Osteocyte (in vitro differentiated cells): ENCODE measurements at regions not wholly inside any gene's neighbourhood (a gene's known extent, or its start where the extent isn't known, plus 50 kb on each side); places are given as distances from the start of the nearest gene placed in this dataset.
"Not testable (repeated sequence)": the region's sequence is repeated elsewhere in the genome, so short reads cannot be mapped to it uniquely, and the experiment has no call there.

Experiments
- DNase-seq: peaks from one replicate; pipeline ENCODE4 v3.0.0; 2021; ENCODE audit warnings: mixed read lengths; ENCODE audit not compliant: unreplicated experiment; ENCODE audit errors: extremely low spot score
- H3K27ac Mint-ChIP-seq: one replicate; pipeline ENCODE4 v1.8.0; 2021; ENCODE audit warnings: mild to moderate bottlenecking, mixed read lengths; ENCODE audit not compliant: unreplicated experiment
- H3K27me3 Mint-ChIP-seq: one replicate; pipeline ENCODE4 v1.8.0; 2021; ENCODE audit warnings: mixed read lengths; ENCODE audit not compliant: unreplicated experiment
- H3K36me3 Mint-ChIP-seq: one replicate; pipeline ENCODE4 v1.8.0; 2021; ENCODE audit warnings: mixed read lengths; ENCODE audit not compliant: unreplicated experiment
- H3K4me1 Mint-ChIP-seq: one replicate; pipeline ENCODE4 v1.8.0; 2021; ENCODE audit warnings: mixed read lengths; ENCODE audit not compliant: unreplicated experiment
- H3K4me3 Mint-ChIP-seq: one replicate; pipeline ENCODE4 v1.8.0; 2021; ENCODE audit warnings: mild to moderate bottlenecking, moderate library complexity, mixed read lengths; ENCODE audit not compliant: unreplicated experiment
- H3K9me3 Mint-ChIP-seq: one replicate; pipeline ENCODE4 v1.8.0; 2021; ENCODE audit warnings: mixed read lengths; ENCODE audit not compliant: unreplicated experiment
- TF ChIP-seq, protein P1 (sequence below): fragments of 200-600 bp; sonication (generic); IDR thresholded peaks from 2 replicates; pipeline ENCODE4 v1.5.0; 2021; ENCODE audit warnings: antibody characterized with exemption, mild to moderate bottlenecking, moderate library complexity

DNA sequence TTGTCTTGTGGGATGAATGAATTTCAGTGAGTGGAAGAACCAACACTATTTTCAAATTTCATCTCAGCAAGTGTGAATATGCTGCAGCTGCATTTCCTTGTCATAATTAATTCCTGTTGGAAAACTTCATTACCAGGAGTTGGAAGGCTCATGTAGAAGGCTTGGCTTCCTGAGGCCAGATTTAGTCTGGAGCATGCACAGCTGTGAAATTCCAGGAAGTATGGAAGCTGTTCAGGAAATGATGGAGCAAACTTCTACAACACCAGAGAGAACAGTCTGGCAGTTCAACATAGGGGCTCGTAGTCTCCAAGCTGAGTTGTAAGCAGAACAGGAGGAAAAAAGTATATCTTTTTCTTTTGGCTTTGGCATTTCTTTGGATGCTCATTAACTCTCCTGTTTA lies 1439.9 kb upstream of the CELF2 start:
- no peak overlapping the region for H3K4me3 Mint-ChIP-seq
- peaks cover 2% of the 10 kb centered on the region for H3K9me3 Mint-ChIP-seq
- no peaks in the 10 kb centered on the region for H3K4me1 Mint-ChIP-seq

GRCh38 chr10:9579110-9579705 lies 1438.5 kb upstream of the CELF2 start:
- no peak for DNase-seq
- H3K4me1 Mint-ChIP-seq = no peaks in the 10 kb centered on the region
- H3K27me3 Mint-ChIP-seq = no peaks in the 10 kb centered on the region
- H3K36me3 Mint-ChIP-seq = no peaks in the 10 kb centered on the region
- TF ChIP-seq, protein P1, sequence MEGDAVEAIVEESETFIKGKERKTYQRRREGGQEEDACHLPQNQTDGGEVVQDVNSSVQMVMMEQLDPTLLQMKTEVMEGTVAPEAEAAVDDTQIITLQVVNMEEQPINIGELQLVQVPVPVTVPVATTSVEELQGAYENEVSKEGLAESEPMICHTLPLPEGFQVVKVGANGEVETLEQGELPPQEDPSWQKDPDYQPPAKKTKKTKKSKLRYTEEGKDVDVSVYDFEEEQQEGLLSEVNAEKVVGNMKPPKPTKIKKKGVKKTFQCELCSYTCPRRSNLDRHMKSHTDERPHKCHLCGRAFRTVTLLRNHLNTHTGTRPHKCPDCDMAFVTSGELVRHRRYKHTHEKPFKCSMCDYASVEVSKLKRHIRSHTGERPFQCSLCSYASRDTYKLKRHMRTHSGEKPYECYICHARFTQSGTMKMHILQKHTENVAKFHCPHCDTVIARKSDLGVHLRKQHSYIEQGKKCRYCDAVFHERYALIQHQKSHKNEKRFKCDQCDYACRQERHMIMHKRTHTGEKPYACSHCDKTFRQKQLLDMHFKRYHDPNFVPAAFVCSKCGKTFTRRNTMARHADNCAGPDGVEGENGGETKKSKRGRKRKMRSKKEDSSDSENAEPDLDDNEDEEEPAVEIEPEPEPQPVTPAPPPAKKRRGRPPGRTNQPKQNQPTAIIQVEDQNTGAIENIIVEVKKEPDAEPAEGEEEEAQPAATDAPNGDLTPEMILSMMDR = no peak
- H3K9me3 Mint-ChIP-seq = peaks cover 3% of the 10 kb centered on the region
- H3K4me3 Mint-ChIP-seq = no peak overlapping the region
- H3K27ac Mint-ChIP-seq = no peak overlapping the region

More for the DNA sequence above, 1439.9 kb upstream of the CELF2 start:
- TF ChIP-seq, protein P1 = no peak
- Mint-ChIP-seq H3K36me3 (no peaks in the 10 kb centered on the region), H3K27me3 (no peaks in the 10 kb centered on the region), H3K27ac (no peak overlapping the region)
- DNase-seq = no peak

- H3K27ac Mint-ChIP-seq, H3K36me3 Mint-ChIP-seq, H3K4me3 Mint-ChIP-seq, H3K9me3 Mint-ChIP-seq, H3K4me1 Mint-ChIP-seq, H3K27me3 Mint-ChIP-seq, DNase-seq: not testable (repeated sequence)
Observed at GRCh38 chr10:9582803-9583202, 1434.9 kb upstream of the CELF2 start.

GRCh38 chr10:9596368-9596920 lies 1421.2 kb upstream of the CELF2 start:
- no peak for DNase-seq

GRCh38 chr10:9602998-9603397 lies 1414.7 kb upstream of the CELF2 start:
- Mint-ChIP-seq H3K4me3 (no peak overlapping the region), H3K27ac (no peak overlapping the region), H3K27me3 (no peaks in the 10 kb centered on the region), H3K4me1 (no peaks in the 10 kb centered on the region), H3K9me3 (no peaks in the 10 kb centered on the region), H3K36me3 (no peaks in the 10 kb centered on the region)
- no peak for DNase-seq
- TF ChIP-seq, protein P1 = no peak

More at GRCh38 chr10:9596368-9596920, 1421.2 kb upstream of the CELF2 start:
- Mint-ChIP-seq H3K9me3 (peaks cover 5% of the 10 kb centered on the region), H3K4me3 (no peak overlapping the region), H3K27me3 (no peaks in the 10 kb centered on the region), H3K27ac (no peak overlapping the region), H3K36me3 (no peaks in the 10 kb centered on the region), H3K4me1 (no peaks in the 10 kb centered on the region)
- TF ChIP-seq, protein P1 = no peak
